ENCODE measurements at regions not wholly inside any gene's neighbourhood (a gene's known extent, or its start where the extent isn't known, plus 50 kb on each side); places are given as distances from the start of the nearest gene placed in this dataset.

DNA sequence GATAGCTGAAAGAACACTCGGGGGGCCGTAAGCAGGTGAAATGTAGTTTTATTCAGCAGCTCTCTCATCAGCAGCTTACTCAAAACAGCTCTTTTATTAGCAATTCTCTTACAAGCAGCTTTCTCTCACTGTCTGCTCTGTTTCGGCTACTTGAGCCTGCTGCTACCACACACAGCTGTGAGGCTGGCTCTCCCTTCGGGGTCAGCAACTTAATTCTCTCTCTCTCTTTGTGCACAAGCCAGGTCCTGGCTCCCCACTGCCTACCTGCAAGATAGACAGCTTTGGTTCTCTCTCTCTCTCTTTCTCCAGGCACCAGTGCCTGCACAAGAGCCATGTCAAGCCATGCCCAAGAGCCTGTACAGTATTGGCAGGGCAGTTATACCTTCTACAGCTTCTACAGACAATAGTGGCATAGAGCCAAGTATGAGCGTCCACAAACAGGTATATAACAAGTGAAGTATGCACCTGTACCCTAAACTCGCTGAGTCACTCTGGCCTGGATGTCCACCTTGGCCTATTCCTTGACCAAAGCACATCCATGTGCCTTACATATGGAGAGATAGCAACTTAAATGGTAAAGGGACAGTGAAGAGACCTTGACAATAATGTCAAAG lies 110.8 kb downstream of the MTNR1B start:
- DNase-seq = peak; percentile 13

DNA sequence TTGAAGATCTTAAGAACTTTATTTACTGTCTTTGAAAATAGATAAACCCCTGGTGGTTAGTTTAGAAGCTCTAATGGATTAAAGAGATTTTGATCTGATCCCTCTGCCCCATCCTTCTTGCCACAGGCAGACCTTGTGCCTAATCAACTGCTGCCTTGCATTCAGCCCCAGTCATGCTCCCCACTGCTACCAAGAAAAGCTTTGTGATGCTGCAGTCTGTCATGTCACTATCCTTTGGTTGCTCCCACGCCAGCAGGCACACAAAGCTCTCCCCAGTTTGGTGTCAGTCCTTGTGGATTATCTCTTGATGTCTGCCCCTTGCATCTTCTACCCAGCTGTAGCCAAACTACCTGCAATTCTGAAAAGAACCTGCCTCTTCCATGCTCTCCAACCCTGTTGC lies 112.2 kb downstream of the MTNR1B start:
- no peak for DNase-seq

DNA sequence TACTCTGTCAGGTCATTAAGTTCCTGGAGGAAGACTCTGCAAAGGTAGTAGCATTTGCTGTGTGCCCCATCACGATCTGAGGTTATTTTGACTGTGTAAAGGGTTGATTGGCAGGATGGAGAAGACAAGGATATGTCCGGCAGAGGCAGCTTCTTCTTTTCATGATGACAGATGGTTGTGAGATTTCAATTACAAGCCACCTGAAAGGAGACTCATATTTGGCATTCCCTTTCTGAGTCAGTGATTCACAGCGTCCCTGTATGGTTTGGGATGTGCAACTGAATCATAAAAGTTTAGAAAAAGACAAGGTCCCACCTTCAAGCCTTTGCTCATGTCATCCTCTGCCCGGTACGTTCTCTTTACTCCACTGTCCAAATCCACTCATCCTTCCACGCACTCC lies 113.4 kb downstream of the MTNR1B start:
- DNase-seq = no peak

DNA sequence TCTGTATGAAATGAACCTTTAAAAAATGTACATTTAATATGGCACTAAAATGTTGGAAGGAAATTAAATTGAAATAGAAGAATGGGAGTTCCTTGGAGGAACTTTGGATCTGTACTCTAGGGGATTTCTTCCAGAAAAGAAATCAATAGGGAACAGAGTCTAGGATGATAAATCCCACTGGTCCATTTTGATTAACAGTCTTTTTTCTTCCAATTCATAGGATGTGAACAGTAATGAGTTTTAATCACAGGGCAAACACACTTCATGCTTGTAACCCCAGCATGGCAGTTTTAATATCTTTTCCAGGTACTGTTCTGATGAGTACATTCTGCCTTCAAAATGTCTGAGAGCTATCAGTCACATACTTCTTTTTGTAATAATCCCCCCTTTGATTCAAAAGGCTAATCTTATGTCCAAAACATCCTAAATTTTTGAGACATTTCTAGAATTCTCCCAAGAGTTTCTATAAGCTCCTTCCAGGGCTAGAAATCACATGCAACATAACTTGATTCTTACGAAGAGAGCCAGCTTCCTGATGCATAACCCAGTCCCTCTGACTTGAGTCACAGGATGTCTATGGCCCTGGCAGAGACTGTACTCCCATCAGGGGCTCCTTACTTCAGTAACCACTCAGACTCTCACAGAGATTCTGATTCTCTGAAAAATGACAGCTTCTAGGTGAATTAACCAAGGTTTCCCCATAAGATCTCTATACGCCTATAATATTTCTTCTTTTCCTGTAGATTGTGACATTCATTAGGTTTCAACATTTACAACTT lies 112.9 kb downstream of the SLC36A4 start:
- no peak for DNase-seq

DNA sequence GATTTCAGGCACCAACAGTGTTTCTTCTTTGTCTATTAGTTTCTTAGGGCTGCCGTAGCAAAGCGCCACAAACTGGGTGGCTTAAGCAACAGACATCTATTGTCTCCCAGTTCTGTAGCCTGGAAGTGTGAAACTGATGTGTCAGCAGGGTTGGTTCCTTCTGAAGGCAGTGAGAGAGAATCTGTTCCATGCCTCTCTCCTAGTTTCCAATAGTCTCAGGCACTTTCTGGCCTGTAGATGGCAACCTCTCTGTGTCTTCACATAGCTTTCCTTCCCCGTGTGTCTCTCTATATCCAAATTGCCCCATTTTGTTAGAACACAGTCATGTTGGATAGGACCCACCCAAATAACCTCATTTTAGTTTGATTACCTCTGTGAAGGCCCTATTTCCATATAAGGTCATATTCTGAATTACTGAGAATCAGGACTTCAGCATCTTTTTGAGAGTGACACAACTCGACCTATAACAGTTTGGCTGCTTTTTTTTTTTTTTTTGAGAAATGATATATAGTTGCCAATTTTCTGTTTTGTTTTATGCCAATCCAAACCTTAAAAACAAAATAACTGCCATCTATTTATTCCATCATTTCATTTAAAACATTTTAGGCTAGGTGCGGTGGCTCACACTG lies 108.2 kb downstream of the SLC36A4 start:
- peak; percentile 1 for DNase-seq

All from NCI-H2029 treated with DMSO at 0.1 percent for 48 hours (cell line).